ENCODE measurements at regions not wholly inside any gene's neighbourhood (a gene's known extent, or its start where the extent isn't known, plus 50 kb on each side); places are given as distances from the start of the nearest gene placed in this dataset.

GRCh38 chr3:191809326-191809949, 348.5 kb downstream of the PYDC2 start:
- no peaks in the 10 kb centered on the region for H3K27me3 Mint-ChIP-seq (ENCODE audit: low read depth)
- intact Hi-C loops (cut with micrococcal nuclease): no loop called here
- no peak overlapping the region for H3K27ac Mint-ChIP-seq

GRCh38 chr3:191813245-191813644, 352.3 kb downstream of the PYDC2 start:
- Mint-ChIP-seq H3K4me1 (ENCODE audit: low read depth) (no peaks in the 10 kb centered on the region), H3K9me3 (peaks cover 15% of the 10 kb centered on the region), H3K27me3 (ENCODE audit: low read depth) (no peaks in the 10 kb centered on the region), H3K27ac (no peak overlapping the region), H3K36me3 (ENCODE audit: low read depth) (no peaks in the 10 kb centered on the region), H3K4me3 (no peak overlapping the region)
- intact Hi-C loops (cut with micrococcal nuclease): no loop called here
- no peak for DNase-seq
- CTCF ChIA-PET: interaction anchor here (0.9 kb wide), 1 partner anchor 125 kb away, joined by 3 read pairs; no protein-coding TSS in a partner anchor

More at GRCh38 chr3:191809326-191809949, 348.5 kb downstream of the PYDC2 start:
- Mint-ChIP-seq H3K4me1 (ENCODE audit: low read depth) (no peaks in the 10 kb centered on the region), H3K9me3 (peaks cover 12% of the 10 kb centered on the region), H3K36me3 (ENCODE audit: low read depth) (no peaks in the 10 kb centered on the region), H3K4me3 (no peak overlapping the region)
- CTCF ChIA-PET: no interaction called here
- no peak for DNase-seq

GRCh38 chr3:191848818-191849217, 387.9 kb downstream of the PYDC2 start:
- CTCF ChIA-PET: no interaction called here
- Mint-ChIP-seq H3K9me3 (peaks cover 3% of the 10 kb centered on the region), H3K4me1 (ENCODE audit: low read depth) (no peaks in the 10 kb centered on the region), H3K36me3 (ENCODE audit: low read depth) (no peaks in the 10 kb centered on the region), H3K27me3 (ENCODE audit: low read depth) (no peaks in the 10 kb centered on the region), H3K4me3 (no peak overlapping the region), H3K27ac (no peak overlapping the region)
- intact Hi-C loops (cut with micrococcal nuclease): loop anchor here (10.0 kb wide), 1 partner anchor 56 kb away; no protein-coding TSS in a partner anchor
- no peak for DNase-seq

- Mint-ChIP-seq H3K27me3 (ENCODE audit: low read depth) (no peaks in the 10 kb centered on the region), H3K27ac (no peak overlapping the region), H3K36me3 (ENCODE audit: low read depth) (no peaks in the 10 kb centered on the region), H3K9me3 (peaks cover 11% of the 10 kb centered on the region), H3K4me1 (ENCODE audit: low read depth) (no peaks in the 10 kb centered on the region), H3K4me3 (no peak overlapping the region)
- no peak for DNase-seq
- intact Hi-C loops (cut with micrococcal nuclease): no loop called here
- CTCF ChIA-PET: no interaction called here
Observed at GRCh38 chr3:191859531-191859930, 398.6 kb downstream of the PYDC2 start.

GRCh38 chr3:191869738-191870415, 408.9 kb downstream of the PYDC2 start:
- H3K36me3 Mint-ChIP-seq (ENCODE audit: low read depth): no peaks in the 10 kb centered on the region
- no peak for DNase-seq
- CTCF ChIA-PET: no interaction called here
- H3K27ac Mint-ChIP-seq: no peak overlapping the region
- peaks cover 4% of the 10 kb centered on the region for H3K9me3 Mint-ChIP-seq
- no peaks in the 10 kb centered on the region for H3K27me3 Mint-ChIP-seq (ENCODE audit: low read depth)
- H3K4me3 Mint-ChIP-seq: no peak overlapping the region
- intact Hi-C loops (cut with micrococcal nuclease): no loop called here
- H3K4me1 Mint-ChIP-seq (ENCODE audit: low read depth): no peaks in the 10 kb centered on the region

- no peak for DNase-seq
- no peaks in the 10 kb centered on the region for H3K9me3 Mint-ChIP-seq
- intact Hi-C loops (cut with micrococcal nuclease): no loop called here
- H3K4me1 Mint-ChIP-seq (ENCODE audit: low read depth): no peaks in the 10 kb centered on the region
- no peak overlapping the region for H3K27ac Mint-ChIP-seq
- CTCF ChIA-PET: no interaction called here
- H3K36me3 Mint-ChIP-seq (ENCODE audit: low read depth): no peaks in the 10 kb centered on the region
- H3K27me3 Mint-ChIP-seq (ENCODE audit: low read depth): no peaks in the 10 kb centered on the region
- H3K4me3 Mint-ChIP-seq: no peak overlapping the region
Observed at GRCh38 chr3:191873736-191874135, 412.8 kb downstream of the PYDC2 start.

- H3K4me1 Mint-ChIP-seq (ENCODE audit: low read depth): no peaks in the 10 kb centered on the region
- CTCF ChIA-PET: no interaction called here
- no peaks in the 10 kb centered on the region for H3K27me3 Mint-ChIP-seq (ENCODE audit: low read depth)
- H3K27ac Mint-ChIP-seq: no peak overlapping the region
- DNase-seq: no peak
- no peaks in the 10 kb centered on the region for H3K9me3 Mint-ChIP-seq
- intact Hi-C loops (cut with micrococcal nuclease): no loop called here
- H3K36me3 Mint-ChIP-seq (ENCODE audit: low read depth): no peaks in the 10 kb centered on the region
- no peak overlapping the region for H3K4me3 Mint-ChIP-seq
Observed at GRCh38 chr3:191882289-191882688, 421.3 kb downstream of the PYDC2 start.

GRCh38 chr3:191884132-191884531, 423.2 kb downstream of the PYDC2 start:
- Mint-ChIP-seq H3K27ac (no peak overlapping the region), H3K4me1 (ENCODE audit: low read depth) (no peaks in the 10 kb centered on the region), H3K9me3 (no peaks in the 10 kb centered on the region), H3K4me3 (no peak overlapping the region), H3K36me3 (ENCODE audit: low read depth) (no peaks in the 10 kb centered on the region), H3K27me3 (ENCODE audit: low read depth) (no peaks in the 10 kb centered on the region)
- DNase-seq: no peak
- intact Hi-C loops (cut with micrococcal nuclease): no loop called here
- CTCF ChIA-PET: no interaction called here

- H3K4me3 Mint-ChIP-seq: no peak overlapping the region
- H3K9me3 Mint-ChIP-seq: no peaks in the 10 kb centered on the region
- CTCF ChIA-PET: no interaction called here
- no peaks in the 10 kb centered on the region for H3K27me3 Mint-ChIP-seq (ENCODE audit: low read depth)
- no peak for DNase-seq
- no peaks in the 10 kb centered on the region for H3K36me3 Mint-ChIP-seq (ENCODE audit: low read depth)
- intact Hi-C loops (cut with micrococcal nuclease): no loop called here
- H3K4me1 Mint-ChIP-seq (ENCODE audit: low read depth): no peaks in the 10 kb centered on the region
- H3K27ac Mint-ChIP-seq: no peak overlapping the region
Observed at GRCh38 chr3:191889106-191889505, 428.1 kb downstream of the PYDC2 start.

- Mint-ChIP-seq H3K27ac (no peak overlapping the region), H3K4me1 (ENCODE audit: low read depth) (no peaks in the 10 kb centered on the region), H3K27me3 (ENCODE audit: low read depth) (no peaks in the 10 kb centered on the region), H3K36me3 (ENCODE audit: low read depth) (no peaks in the 10 kb centered on the region), H3K4me3 (no peak overlapping the region), H3K9me3 (no peaks in the 10 kb centered on the region)
- CTCF ChIA-PET: no interaction called here
- no peak for DNase-seq
- intact Hi-C loops (cut with micrococcal nuclease): no loop called here
Observed at GRCh38 chr3:191889756-191890155, 428.8 kb downstream of the PYDC2 start.

GRCh38 chr3:191894406-191894805, 433.4 kb downstream of the PYDC2 start:
- intact Hi-C loops (cut with micrococcal nuclease): no loop called here
- H3K4me1 Mint-ChIP-seq (ENCODE audit: low read depth): no peaks in the 10 kb centered on the region
- H3K27ac Mint-ChIP-seq: no peak overlapping the region
- H3K4me3 Mint-ChIP-seq: no peak overlapping the region
- no peaks in the 10 kb centered on the region for H3K36me3 Mint-ChIP-seq (ENCODE audit: low read depth)
- no peak for DNase-seq
- H3K27me3 Mint-ChIP-seq (ENCODE audit: low read depth): no peaks in the 10 kb centered on the region
- CTCF ChIA-PET: no interaction called here
- peaks cover 3% of the 10 kb centered on the region for H3K9me3 Mint-ChIP-seq

- H3K4me1 Mint-ChIP-seq (ENCODE audit: low read depth): no peaks in the 10 kb centered on the region
- DNase-seq: no peak
- no peaks in the 10 kb centered on the region for H3K27me3 Mint-ChIP-seq (ENCODE audit: low read depth)
- H3K36me3 Mint-ChIP-seq (ENCODE audit: low read depth): no peaks in the 10 kb centered on the region
- no peak overlapping the region for H3K4me3 Mint-ChIP-seq
- CTCF ChIA-PET: no interaction called here
- no peaks in the 10 kb centered on the region for H3K9me3 Mint-ChIP-seq
- intact Hi-C loops (cut with micrococcal nuclease): loop anchor here (10.0 kb wide), 1 partner anchor 57 kb away; no protein-coding TSS in a partner anchor
- H3K27ac Mint-ChIP-seq: no peak overlapping the region
Observed at GRCh38 chr3:191901741-191902140, 440.8 kb downstream of the PYDC2 start.

- Mint-ChIP-seq H3K9me3 (no peaks in the 10 kb centered on the region), H3K4me3 (no peak overlapping the region), H3K27ac (no peak overlapping the region), H3K4me1 (ENCODE audit: low read depth) (no peaks in the 10 kb centered on the region), H3K27me3 (ENCODE audit: low read depth) (no peaks in the 10 kb centered on the region), H3K36me3 (ENCODE audit: low read depth) (no peaks in the 10 kb centered on the region)
- DNase-seq: no peak
- intact Hi-C loops (cut with micrococcal nuclease): no loop called here
- CTCF ChIA-PET: no interaction called here
Observed at GRCh38 chr3:191912616-191913204, 451.7 kb downstream of the PYDC2 start.
